Lung microvascular endothelial cell (primary cell): ENCODE measurements at regions not wholly inside any gene's neighbourhood (a gene's known extent, or its start where the extent isn't known, plus 50 kb on each side); places are given as distances from the start of the nearest gene placed in this dataset.

ENCODE experiments used
- DNase-seq, 2 donors: peaks; one replicate each; pipeline versions ENCODE4 v3.0.0 to v3.0.0-alpha.2; 2010; ENCODE audit warnings: low read depth in 2 of 2

DNA sequence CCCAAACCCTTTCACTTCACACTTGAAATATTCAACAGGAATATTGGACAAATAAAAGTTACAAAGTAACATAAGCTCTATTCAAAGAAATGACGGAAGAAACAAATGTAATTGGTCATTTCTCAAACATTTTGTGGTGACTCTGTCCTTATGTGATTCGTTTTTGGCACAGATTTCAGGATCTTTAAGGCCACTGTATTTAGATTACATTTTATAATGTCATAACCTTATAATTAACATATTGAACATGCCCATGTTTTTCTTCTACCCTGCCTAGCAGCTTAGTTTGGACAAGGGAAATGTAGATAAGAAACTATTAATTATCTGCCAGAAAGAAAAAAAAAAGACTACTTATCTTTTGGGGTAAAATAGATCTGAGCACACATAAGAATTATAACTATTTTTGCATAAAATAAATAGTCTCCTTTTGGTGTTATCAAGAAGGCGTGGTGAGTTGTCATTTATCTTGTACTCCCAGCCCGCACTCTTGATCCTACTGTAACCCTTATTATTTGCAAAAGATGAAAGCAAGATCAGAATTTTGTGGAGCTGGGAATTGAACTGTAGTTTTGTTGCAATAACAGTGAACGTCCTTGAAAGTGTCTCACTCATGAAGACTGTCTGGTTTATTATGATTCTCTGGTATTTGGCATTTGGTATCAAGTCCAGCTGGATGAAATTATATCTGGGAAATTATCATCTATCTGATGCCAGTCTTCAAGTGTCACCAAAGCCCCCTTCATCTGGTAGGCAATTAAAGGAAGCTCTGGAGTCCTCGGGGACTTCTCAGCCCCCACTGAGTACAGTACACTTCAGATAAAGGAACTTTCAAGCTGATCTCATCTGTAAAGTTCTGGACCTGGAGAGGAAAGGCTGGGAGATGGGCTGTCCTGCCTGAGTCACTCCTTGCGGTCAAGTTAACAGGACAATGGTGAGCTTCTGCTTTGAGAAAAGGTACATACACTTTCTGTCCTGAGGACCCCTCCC lies 175.7 kb upstream of the INHBA start:
- DNase-seq = peak in 1 of 2 donors; percentile 52

GRCh38 chr7:41877118-41877517 lies 174.2 kb upstream of the INHBA start:
- no peak for DNase-seq

- no peak for DNase-seq
These were observed 172.6 kb upstream of the INHBA start for GRCh38 chr7:41875513-41875912.

- DNase-seq = no peak
These were observed 171.4 kb upstream of the INHBA start for GRCh38 chr7:41874201-41874785.

DNA sequence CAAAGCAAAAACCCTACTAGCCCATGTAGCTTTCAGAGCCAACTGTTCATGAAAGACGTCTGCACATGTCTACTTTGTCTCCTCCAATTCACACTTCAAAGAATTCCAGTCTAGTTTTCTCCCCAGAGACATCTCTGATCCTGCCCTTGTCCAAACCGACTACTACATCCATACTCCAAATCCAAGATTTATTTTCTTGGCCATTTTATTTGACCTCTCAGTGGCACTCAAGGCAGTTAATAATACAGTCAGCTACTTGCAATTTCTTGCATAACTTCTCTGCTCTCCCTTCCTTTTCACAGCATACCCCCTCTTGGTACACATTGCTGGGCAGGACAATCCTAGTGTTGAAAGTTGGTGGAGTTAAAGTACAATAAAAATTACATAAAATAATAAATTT lies 170.9 kb upstream of the INHBA start:
- DNase-seq = no peak

DNA sequence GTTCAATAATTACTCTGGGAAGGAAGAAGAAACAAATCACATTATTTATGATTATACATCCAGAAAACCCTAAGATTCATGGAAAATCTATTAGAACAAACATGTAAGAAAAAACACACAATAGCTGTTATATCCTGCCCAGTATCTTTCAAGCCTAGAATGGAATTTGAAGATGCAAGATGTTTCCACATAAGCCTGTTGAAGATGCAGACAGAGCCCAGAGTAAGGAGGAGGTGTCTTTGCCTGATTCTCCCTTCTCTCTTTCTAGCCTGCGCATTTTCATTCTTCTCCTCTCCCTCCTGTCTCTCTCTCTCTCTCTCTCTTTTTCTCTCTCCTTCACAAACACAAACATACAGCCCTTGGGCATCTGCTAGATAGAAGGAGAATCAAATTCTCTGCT lies 170.1 kb upstream of the INHBA start:
- DNase-seq = no peak

GRCh38 chr7:41870461-41871138 lies 167.7 kb upstream of the INHBA start:
- DNase-seq = no peak

DNA sequence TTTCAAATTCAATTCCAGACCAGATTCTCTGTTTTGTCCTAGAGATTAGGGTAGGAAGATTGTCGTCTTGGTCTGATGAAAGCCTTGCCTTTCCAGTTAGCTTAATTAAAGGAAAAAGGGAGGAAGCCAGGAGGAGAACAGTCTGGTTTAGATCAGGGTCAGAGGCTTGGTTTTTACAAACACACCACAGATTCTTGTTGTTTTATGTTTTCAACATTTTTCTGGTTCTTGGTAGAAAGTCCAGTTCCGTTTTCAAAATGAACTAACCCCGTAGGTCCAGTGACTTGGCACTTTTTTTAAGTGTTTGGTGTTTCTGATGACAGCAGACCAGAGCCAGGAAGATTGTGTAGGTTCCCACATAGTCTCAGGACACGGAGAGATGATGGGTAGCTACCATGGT lies 167.1 kb upstream of the INHBA start:
- DNase-seq = no peak

- DNase-seq = no peak
These were observed 166.7 kb upstream of the INHBA start for GRCh38 chr7:41869596-41869995.

- DNase-seq = no peak
These were observed 166.2 kb upstream of the INHBA start for GRCh38 chr7:41869091-41869490.

- no peak for DNase-seq
These were observed 164.9 kb upstream of the INHBA start for GRCh38 chr7:41867639-41868280.

DNA sequence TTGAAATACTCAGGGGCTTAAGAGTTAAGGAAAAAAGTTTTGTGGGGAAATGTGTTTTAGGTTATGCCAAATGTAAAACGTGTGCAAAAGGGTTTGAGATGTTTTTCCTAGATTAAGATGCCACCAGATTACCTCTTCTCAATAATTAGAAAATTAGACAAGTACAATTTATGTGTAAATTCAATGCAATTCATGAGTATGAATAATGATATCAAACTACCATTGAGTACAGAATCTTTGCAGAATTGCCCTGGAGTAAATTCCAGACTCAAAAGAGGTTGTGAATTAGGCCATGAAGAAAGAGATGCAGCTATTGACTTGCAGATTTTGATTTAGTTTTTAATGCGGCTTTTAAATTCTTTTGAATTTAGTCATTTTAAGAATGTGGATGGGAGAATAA lies 159.4 kb upstream of the INHBA start:
- no peak for DNase-seq

DNA sequence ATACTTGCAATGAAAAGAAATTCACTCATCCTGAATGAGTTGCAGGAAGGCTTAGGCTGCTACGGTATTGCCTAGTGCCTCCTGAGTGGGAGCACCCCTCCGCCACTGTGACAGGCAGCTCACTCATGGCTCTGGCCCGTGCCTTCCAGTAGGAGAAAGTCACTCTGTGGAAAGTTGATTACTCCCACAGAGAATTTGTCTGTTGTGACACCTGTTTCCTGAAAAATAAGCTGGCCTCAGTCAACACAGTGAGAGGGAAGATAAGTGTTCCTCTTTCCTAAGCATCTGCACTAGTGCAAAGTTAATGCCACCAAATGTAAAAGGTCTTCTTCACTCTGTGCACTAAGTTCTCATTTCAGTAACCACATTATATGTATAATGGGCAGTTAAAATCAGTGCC lies 158.8 kb upstream of the INHBA start:
- peak in 1 of 2 donors; percentile 25 for DNase-seq

- no peak for DNase-seq
These were observed 155.3 kb upstream of the INHBA start for GRCh38 chr7:41858201-41858600.

DNA sequence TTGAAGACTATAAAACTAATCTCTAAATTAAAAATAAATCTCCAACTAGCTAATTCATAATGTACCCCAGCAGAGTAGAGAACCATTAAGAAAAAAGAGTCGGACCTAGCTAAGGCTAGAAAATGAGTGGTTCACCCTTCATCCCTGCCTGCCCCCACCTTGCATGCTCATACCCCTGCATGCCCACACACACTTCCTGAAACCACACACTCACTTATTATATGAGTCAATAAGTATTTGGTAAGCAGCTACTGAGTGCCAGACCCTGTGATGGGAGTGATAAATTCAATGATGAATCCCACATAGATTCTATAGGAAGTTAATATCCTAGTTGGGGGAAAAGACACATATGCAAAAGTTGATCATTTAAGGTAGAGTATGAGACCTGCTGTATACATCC lies 152.9 kb upstream of the INHBA start:
- DNase-seq = peak in 1 of 2 donors; percentile 15

DNA sequence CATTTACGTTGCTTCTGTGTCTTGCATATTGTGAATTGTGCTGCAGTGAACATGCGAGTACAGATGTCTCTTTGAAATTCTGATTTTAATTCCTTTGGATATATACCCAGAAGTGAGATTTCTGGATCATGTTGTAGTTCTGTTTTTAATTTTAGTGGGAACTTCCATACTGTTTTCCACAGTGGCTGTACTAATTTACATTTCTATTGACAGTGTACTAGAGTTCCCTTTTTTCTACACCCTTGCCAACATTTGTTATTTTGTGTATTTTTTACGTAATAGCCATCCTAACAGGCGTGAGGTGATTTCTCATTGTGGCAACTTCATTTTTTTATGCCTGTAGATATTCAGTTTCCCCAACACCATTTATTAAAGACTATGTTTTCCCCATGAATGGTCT lies 144.7 kb upstream of the INHBA start:
- DNase-seq = no peak

DNA sequence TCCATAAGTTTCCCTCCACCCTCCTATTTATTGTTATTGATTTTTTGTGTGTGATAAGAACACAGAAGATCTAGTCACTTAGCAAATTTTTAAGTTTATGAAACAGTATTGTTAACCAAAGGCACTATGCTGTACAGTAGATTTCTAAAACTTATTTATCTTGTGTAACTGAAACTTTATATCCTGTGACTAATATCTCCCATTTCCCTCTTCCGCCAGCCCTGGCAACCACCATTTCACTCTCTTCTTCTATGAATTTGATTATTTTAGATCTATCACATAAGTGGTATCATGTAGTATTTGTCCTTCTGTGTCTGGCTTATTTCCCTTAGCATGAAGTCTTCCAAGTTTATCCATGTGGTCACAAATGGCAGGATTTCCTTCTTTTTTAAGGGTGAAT lies 144.3 kb upstream of the INHBA start:
- DNase-seq = peak in 1 of 2 donors; percentile 74

- DNase-seq = no peak
These were observed 140.1 kb upstream of the INHBA start for GRCh38 chr7:41842956-41843355.

- DNase-seq = no peak
These were observed 135.0 kb upstream of the INHBA start for GRCh38 chr7:41837916-41838315.

DNA sequence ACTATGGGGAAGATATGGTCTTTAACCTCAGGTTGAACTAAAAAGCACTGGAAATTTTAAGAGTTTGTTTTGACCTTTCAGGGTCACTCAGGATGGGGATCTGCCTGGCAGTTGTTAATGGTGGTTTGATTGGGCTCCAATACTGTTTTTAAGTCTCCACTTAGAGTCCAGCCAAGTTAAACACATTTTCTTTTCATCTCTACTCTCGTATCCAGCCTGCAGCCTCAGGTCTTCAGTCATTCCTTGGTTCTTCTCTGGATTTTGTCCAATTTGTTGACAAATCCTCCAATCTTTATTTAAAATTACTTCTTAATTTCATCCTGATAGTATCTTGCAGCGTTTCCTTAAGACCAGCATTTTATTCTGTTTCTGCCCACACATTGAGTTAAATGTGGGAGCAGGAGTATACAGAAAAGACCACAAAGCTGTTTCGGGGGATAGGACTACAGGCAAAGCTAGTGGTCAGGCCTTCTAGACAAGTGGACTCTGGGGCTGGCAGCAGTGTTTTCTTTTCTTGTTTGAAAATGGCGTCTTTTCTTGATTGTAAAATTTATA lies 133.2 kb upstream of the INHBA start:
- DNase-seq = no peak

DNA sequence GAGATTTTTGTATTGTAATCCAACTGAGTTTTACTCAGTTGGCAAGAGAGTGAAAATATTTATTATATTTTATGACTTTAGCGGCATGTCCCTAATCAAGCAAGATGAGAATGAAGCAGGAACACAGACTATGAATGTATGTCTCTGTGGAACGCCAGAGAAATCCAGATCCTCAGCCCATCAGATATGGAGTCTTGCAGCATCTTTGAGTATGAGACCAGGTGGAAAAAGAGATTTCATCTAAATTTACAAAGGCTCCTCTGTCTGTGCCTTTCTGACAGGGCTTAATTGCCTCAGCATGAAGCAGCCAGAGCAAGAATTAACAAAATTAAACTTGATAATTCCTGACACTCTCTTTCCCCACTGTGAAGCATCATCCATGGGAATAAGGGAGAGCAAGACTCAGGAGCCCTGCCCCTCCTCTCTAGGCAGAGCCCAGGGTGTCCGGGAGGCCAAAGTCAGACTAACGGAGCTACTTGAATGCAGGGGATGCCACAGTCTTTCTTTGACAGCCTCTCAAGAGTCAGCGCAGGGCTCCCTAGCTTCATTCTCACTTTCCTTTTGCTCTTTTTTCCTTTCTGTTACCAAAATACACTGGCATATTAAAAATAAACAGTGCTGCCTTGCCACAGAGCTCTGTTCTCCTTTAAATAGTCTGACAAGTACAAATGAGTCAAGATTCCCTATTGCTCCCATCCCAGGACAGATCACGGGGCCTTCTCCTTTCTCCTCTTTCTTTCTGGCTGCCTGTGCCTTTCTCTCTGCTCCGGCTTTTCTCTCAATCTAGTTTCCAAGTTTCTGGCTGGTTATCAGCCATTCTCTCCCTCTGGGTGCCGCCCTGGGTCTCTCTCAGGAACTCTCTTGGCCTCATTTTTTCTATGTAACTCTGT lies 132.2 kb upstream of the INHBA start:
- DNase-seq = no peak
